GM21619 (cell line): ENCODE measurements at regions not wholly inside any gene's neighbourhood (a gene's known extent, or its start where the extent isn't known, plus 50 kb on each side); places are given as distances from the start of the nearest gene placed in this dataset.

Experiments
- ATAC-seq: cut with Tn5 transposase; IDR thresholded peaks from one replicate; pipeline ENCODE4 v1.9.1; 2021; ENCODE audit not compliant: unreplicated experiment

- ATAC-seq, result no peak
Observed at GRCh38 chr4:81522711-81523110, 51.0 kb upstream of the RASGEF1B start.

GRCh38 chr4:81521708-81522107 is 50.0 kb upstream of the RASGEF1B start:
- ATAC-seq, result no peak
